Stimulated activated CD8-positive, alpha-beta memory T cell treated with anti-CD3 and anti-CD28 coated beads, Interleukin-12 subunit alpha, Interleukin-12 subunit beta, amount 100 ng/mL, for 4 hours (primary cell): ENCODE measurements at regions not wholly inside any gene's neighbourhood (a gene's known extent, or its start where the extent isn't known, plus 50 kb on each side); places are given as distances from the start of the nearest gene placed in this dataset.

Experiments used
- DNase-seq: peaks from one replicate; pipeline ENCODE4 v3.0.0-alpha.2; 2020; ENCODE audit warnings: low read depth

GRCh38 chr6:165876588-165876987 is 213.5 kb upstream of the PDE10A start:
- DNase-seq: no peak

GRCh38 chr6:165875946-165876345 is 212.9 kb upstream of the PDE10A start:
- no peak for DNase-seq

- DNase-seq: no peak
Observed at GRCh38 chr6:165873976-165874375, 210.9 kb upstream of the PDE10A start.

GRCh38 chr6:165872811-165873210 is 209.8 kb upstream of the PDE10A start:
- no peak for DNase-seq

GRCh38 chr6:165872311-165872710 is 209.3 kb upstream of the PDE10A start:
- DNase-seq: no peak

GRCh38 chr6:165871571-165871970 is 208.5 kb upstream of the PDE10A start:
- no peak for DNase-seq

- no peak for DNase-seq
Observed at GRCh38 chr6:165869526-165869925, 206.5 kb upstream of the PDE10A start.

GRCh38 chr6:165864925-165865324 is 201.9 kb upstream of the PDE10A start:
- no peak for DNase-seq

GRCh38 chr6:165864218-165864617 is 201.2 kb upstream of the PDE10A start:
- no peak for DNase-seq

GRCh38 chr6:165863801-165864200 is 200.8 kb upstream of the PDE10A start:
- DNase-seq: no peak

- no peak for DNase-seq
Observed at GRCh38 chr6:165862813-165863212, 199.8 kb upstream of the PDE10A start.

- no peak for DNase-seq
Observed at GRCh38 chr6:165861226-165861625, 198.2 kb upstream of the PDE10A start.

- DNase-seq: no peak
Observed at GRCh38 chr6:165858586-165858985, 195.5 kb upstream of the PDE10A start.

- no peak for DNase-seq
Observed at GRCh38 chr6:165855856-165856255, 192.8 kb upstream of the PDE10A start.

GRCh38 chr6:165854863-165855593 is 192.0 kb upstream of the PDE10A start:
- DNase-seq: no peak

GRCh38 chr6:165854061-165854862 is 191.2 kb upstream of the PDE10A start:
- no peak for DNase-seq

GRCh38 chr6:165852676-165853075 is 189.6 kb upstream of the PDE10A start:
- no peak for DNase-seq

GRCh38 chr6:165850434-165851019 is 187.5 kb upstream of the PDE10A start:
- no peak for DNase-seq

GRCh38 chr6:165849534-165850430 is 186.7 kb upstream of the PDE10A start:
- DNase-seq: no peak

- DNase-seq: no peak
Observed at GRCh38 chr6:165848086-165848426, 185.0 kb upstream of the PDE10A start.

GRCh38 chr6:165847407-165848085 is 184.5 kb upstream of the PDE10A start:
- DNase-seq: no peak
